ENCODE measurements at regions not wholly inside any gene's neighbourhood (a gene's known extent, or its start where the extent isn't known, plus 50 kb on each side); places are given as distances from the start of the nearest gene placed in this dataset.

GRCh38 chr22:47439643-47440265 is 677.3 kb downstream of the TBC1D22A start:
- H3K4me3 ChIP-seq, result no peak overlapping the region
- H3K36me3 ChIP-seq, result no peaks in the 10 kb centered on the region
- H3K4me1 ChIP-seq (ENCODE audit: low read depth), result no peaks in the 10 kb centered on the region
- TF ChIP-seq CTCF (IDR thresholded peaks at IDR 0.05; ENCODE audit: low read depth, low read length), result no peak
- no peak for DNase-seq (ENCODE audit: low read depth in 1 of 2, low spot score in 1 of 2)
- no peak overlapping the region for H3K27ac ChIP-seq
- no peaks in the 10 kb centered on the region for H3K9me3 ChIP-seq (ENCODE audit: low read depth)
- H3K27me3 ChIP-seq, result no peaks in the 10 kb centered on the region

- H3K9me3 ChIP-seq (ENCODE audit: low read depth), result no peaks in the 10 kb centered on the region
- H3K27ac ChIP-seq, result no peak overlapping the region
- H3K4me3 ChIP-seq, result no peak overlapping the region
- no peaks in the 10 kb centered on the region for H3K36me3 ChIP-seq
- no peak for TF ChIP-seq CTCF (IDR thresholded peaks at IDR 0.05; ENCODE audit: low read depth, low read length)
- DNase-seq (ENCODE audit: low read depth in 1 of 2, low spot score in 1 of 2), result no peak
- no peaks in the 10 kb centered on the region for H3K27me3 ChIP-seq
- no peaks in the 10 kb centered on the region for H3K4me1 ChIP-seq (ENCODE audit: low read depth)
These were observed 675.2 kb downstream of the TBC1D22A start for GRCh38 chr22:47437636-47438035.

GRCh38 chr22:47437110-47437509 is 674.7 kb downstream of the TBC1D22A start:
- Histone ChIP-seq H3K4me1 (ENCODE audit: low read depth) (no peaks in the 10 kb centered on the region), H3K36me3 (no peaks in the 10 kb centered on the region), H3K27me3 (no peaks in the 10 kb centered on the region), H3K4me3 (no peak overlapping the region), H3K27ac (no peak overlapping the region), H3K9me3 (ENCODE audit: low read depth) (no peaks in the 10 kb centered on the region)
- no peak for TF ChIP-seq CTCF (IDR thresholded peaks at IDR 0.05; ENCODE audit: low read depth, low read length)
- no peak for DNase-seq (ENCODE audit: low read depth in 1 of 2, low spot score in 1 of 2)

GRCh38 chr22:47435826-47436225 is 673.4 kb downstream of the TBC1D22A start:
- DNase-seq (ENCODE audit: low read depth in 1 of 2, low spot score in 1 of 2), result no peak
- Histone ChIP-seq H3K4me3 (no peak overlapping the region), H3K27me3 (no peaks in the 10 kb centered on the region), H3K4me1 (ENCODE audit: low read depth) (no peaks in the 10 kb centered on the region), H3K36me3 (no peaks in the 10 kb centered on the region), H3K27ac (no peak overlapping the region), H3K9me3 (ENCODE audit: low read depth) (no peaks in the 10 kb centered on the region)
- no peak for TF ChIP-seq CTCF (IDR thresholded peaks at IDR 0.05; ENCODE audit: low read depth, low read length)

GRCh38 chr22:47435204-47435487 is 672.7 kb downstream of the TBC1D22A start:
- Histone ChIP-seq H3K36me3 (no peaks in the 10 kb centered on the region), H3K4me1 (ENCODE audit: low read depth) (no peaks in the 10 kb centered on the region), H3K9me3 (ENCODE audit: low read depth) (no peaks in the 10 kb centered on the region), H3K4me3 (no peak overlapping the region), H3K27me3 (no peaks in the 10 kb centered on the region), H3K27ac (no peak overlapping the region)
- DNase-seq (ENCODE audit: low read depth in 1 of 2, low spot score in 1 of 2), result no peak
- TF ChIP-seq CTCF (IDR thresholded peaks at IDR 0.05; ENCODE audit: low read depth, low read length), result no peak
